HEK293 (cell line): ENCODE measurements at regions not wholly inside any gene's neighbourhood (a gene's known extent, or its start where the extent isn't known, plus 50 kb on each side); places are given as distances from the start of the nearest gene placed in this dataset.

Experiments used
- CTCF ChIP-seq: fragments of 450-650 bp; formaldehyde crosslinking; IDR thresholded peaks from 2 replicates; pipeline ENCODE4 v1.5.1; 2016; ENCODE audit warnings: missing biosample characterization, missing genetic modification characterization
- GLI4 ChIP-seq: fragments of 450-650 bp; formaldehyde crosslinking; IDR thresholded peaks from 2 replicates; pipeline ENCODE4 v1.5.1; 2016; ENCODE audit warnings: missing biosample characterization, missing genetic modification characterization
- MEIS1 ChIP-seq: sonication (generic); formaldehyde crosslinking; IDR thresholded peaks from 2 replicates; pipeline ENCODE4 v1.8.1; 2022; ENCODE audit warnings: missing genetic modification reagents, mild to moderate bottlenecking, borderline replicate concordance
- PRDM1 ChIP-seq: fragments of 450-650 bp; formaldehyde crosslinking; IDR thresholded peaks from 2 replicates; pipeline ENCODE4; 2016; ENCODE audit warnings: missing biosample characterization, missing genetic modification characterization
- PRDM4 ChIP-seq: fragments of 450-650 bp; formaldehyde crosslinking; IDR thresholded peaks from 2 replicates; pipeline ENCODE4 v1.5.1; 2017; ENCODE audit warnings: missing biosample characterization, missing genetic modification characterization
- REST ChIP-seq: fragments of 450-650 bp; formaldehyde crosslinking; IDR thresholded peaks from 2 replicates; pipeline ENCODE4 v1.5.1; 2016; ENCODE audit warnings: missing biosample characterization, missing genetic modification characterization
- TSHZ1 ChIP-seq: fragments of 450-650 bp; formaldehyde crosslinking; IDR thresholded peaks from 2 replicates; pipeline ENCODE4 v1.5.1; 2016; ENCODE audit warnings: missing biosample characterization, missing genetic modification characterization, borderline replicate concordance
- ZNF10 ChIP-seq: fragments of 450-650 bp; formaldehyde crosslinking; IDR thresholded peaks from 2 replicates; pipeline ENCODE4 v1.5.1; 2017; ENCODE audit warnings: missing biosample characterization, missing genetic modification characterization
- ZNF114 ChIP-seq: fragments of 450-650 bp; formaldehyde crosslinking; IDR thresholded peaks from 2 replicates; pipeline ENCODE4 v1.5.0; 2017; ENCODE audit warnings: missing biosample characterization, missing genetic modification characterization
- ZNF146 ChIP-seq: fragments of 450-650 bp; formaldehyde crosslinking; IDR thresholded peaks from 2 replicates; pipeline ENCODE4 v1.5.1; 2016; ENCODE audit warnings: missing biosample characterization, missing genetic modification characterization
- ZNF76 ChIP-seq: fragments of 450-650 bp; formaldehyde crosslinking; IDR thresholded peaks from 2 replicates; pipeline ENCODE4; 2016; ENCODE audit warnings: low read depth, missing biosample characterization, missing genetic modification characterization, borderline replicate concordance

GRCh38 chr1:232389744-232390143, 240.2 kb downstream of the SIPA1L2 start:
- no peak for TF ChIP-seq CTCF
- no peak for TF ChIP-seq TSHZ1
- TF ChIP-seq PRDM4 (tag by site-specific recombination): no peak
- no peak for TF ChIP-seq GLI4 (tag by site-specific recombination)
- no peak for TF ChIP-seq ZNF114
- no peak for TF ChIP-seq ZNF146 (tag by site-specific recombination)
- no peak for TF ChIP-seq PRDM1 (tag by site-specific recombination)
- no peak for TF ChIP-seq REST (tag by site-specific recombination)
- no peak for TF ChIP-seq ZNF76 (tag by site-specific recombination)
- no peak for TF ChIP-seq MEIS1 (CRISPR knock-in tag)
- TF ChIP-seq ZNF10 (tag by site-specific recombination): no peak
